ENCODE measurements at regions not wholly inside any gene's neighbourhood (a gene's known extent, or its start where the extent isn't known, plus 50 kb on each side); places are given as distances from the start of the nearest gene placed in this dataset.

DNA sequence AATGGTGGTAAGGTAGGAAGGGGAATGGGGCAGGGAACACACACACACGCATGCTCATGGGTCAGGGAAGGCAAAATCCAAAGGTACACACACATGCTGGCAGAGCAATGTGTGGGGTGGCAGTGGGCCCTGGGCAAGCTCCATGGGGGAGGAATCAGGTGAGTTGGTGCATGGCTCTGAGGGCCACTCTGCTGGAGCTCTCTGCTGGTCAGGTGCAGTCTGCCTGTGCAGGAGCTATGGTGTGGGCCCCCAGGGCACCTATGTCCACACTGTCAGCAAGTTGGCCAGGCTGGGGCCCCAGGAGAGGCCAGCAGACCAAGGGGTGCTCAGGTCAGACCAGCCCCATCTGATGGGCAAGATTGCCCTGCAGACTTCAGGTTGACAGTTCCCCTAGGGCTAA, 90.1 kb upstream of the GAP43 start:
- TF ChIP-seq, protein P1, sequence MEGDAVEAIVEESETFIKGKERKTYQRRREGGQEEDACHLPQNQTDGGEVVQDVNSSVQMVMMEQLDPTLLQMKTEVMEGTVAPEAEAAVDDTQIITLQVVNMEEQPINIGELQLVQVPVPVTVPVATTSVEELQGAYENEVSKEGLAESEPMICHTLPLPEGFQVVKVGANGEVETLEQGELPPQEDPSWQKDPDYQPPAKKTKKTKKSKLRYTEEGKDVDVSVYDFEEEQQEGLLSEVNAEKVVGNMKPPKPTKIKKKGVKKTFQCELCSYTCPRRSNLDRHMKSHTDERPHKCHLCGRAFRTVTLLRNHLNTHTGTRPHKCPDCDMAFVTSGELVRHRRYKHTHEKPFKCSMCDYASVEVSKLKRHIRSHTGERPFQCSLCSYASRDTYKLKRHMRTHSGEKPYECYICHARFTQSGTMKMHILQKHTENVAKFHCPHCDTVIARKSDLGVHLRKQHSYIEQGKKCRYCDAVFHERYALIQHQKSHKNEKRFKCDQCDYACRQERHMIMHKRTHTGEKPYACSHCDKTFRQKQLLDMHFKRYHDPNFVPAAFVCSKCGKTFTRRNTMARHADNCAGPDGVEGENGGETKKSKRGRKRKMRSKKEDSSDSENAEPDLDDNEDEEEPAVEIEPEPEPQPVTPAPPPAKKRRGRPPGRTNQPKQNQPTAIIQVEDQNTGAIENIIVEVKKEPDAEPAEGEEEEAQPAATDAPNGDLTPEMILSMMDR (conservative IDR thresholded peaks at IDR 0.05; ENCODE audit: low read depth, low read length): no peak
- no peak for TF ChIP-seq EZH2 (IDR thresholded peaks at IDR 0.05; ENCODE audit: borderline replicate concordance, low read depth, low read length, poor library complexity, severe bottlenecking)

Data from A673 (cell line).